Neuronal stem cell (in vitro differentiated cells): ENCODE measurements at regions not wholly inside any gene's neighbourhood (a gene's known extent, or its start where the extent isn't known, plus 50 kb on each side); places are given as distances from the start of the nearest gene placed in this dataset.

Source experiments
- DNase-seq: peaks from one replicate; pipeline ENCODE4 v3.0.0-alpha.2; 2013; ENCODE audit warnings: low spot score
- H2AFZ ChIP-seq: one replicate; pipeline ENCODE4 v1.6.1; 2013; ENCODE audit warnings: mild to moderate bottlenecking, low read length, inconsistent platforms
- H2AK5ac ChIP-seq: 2 replicates; pipeline ENCODE4 v1.6.1; 2013; ENCODE audit warnings: low read depth, mild to moderate bottlenecking, inconsistent platforms, low read length, moderate library complexity, mixed read lengths
- H2BK120ac ChIP-seq: 2 replicates; pipeline ENCODE4 v1.6.1; 2013; ENCODE audit warnings: low read depth, mild to moderate bottlenecking, inconsistent platforms, low read length, moderate library complexity, mixed read lengths
- H2BK12ac ChIP-seq: one replicate; pipeline ENCODE4 v1.6.1; 2013; ENCODE audit warnings: low read length, inconsistent platforms
- H2BK15ac ChIP-seq: 2 replicates; pipeline ENCODE4 v1.6.1; 2013; ENCODE audit warnings: mild to moderate bottlenecking, low read length, inconsistent platforms, mixed read lengths
- H2BK5ac ChIP-seq: one replicate; pipeline ENCODE4 v1.6.1; 2013; ENCODE audit warnings: inconsistent platforms, mild to moderate bottlenecking, low read length, moderate library complexity
- H3K14ac ChIP-seq: one replicate; pipeline ENCODE4 v1.6.1; 2013; ENCODE audit warnings: low read length, inconsistent platforms
- H3K18ac ChIP-seq: 2 replicates; pipeline ENCODE4 v1.6.1; 2013; ENCODE audit warnings: low read length, inconsistent platforms
- H3K23ac ChIP-seq: 2 replicates; pipeline ENCODE4 v1.6.1; 2013; ENCODE audit warnings: low read depth, mild to moderate bottlenecking, mixed read lengths, low read length, inconsistent platforms; ENCODE audit not compliant: poor library complexity
- H3K27ac ChIP-seq: replicated peaks from 3 replicates; pipeline ENCODE4 v1.5.1; 2013; ENCODE audit warnings: low read length, inconsistent platforms
- H3K27me3 ChIP-seq, 3 experiments: 2 replicates each; pipeline ENCODE4 v1.6.1; 2013; ENCODE audit warnings: low read length in 3 of 3, mild to moderate bottlenecking in 2 of 3, inconsistent platforms in 1 of 3, low read depth in 1 of 3, mixed read lengths in 1 of 3, moderate library complexity in 1 of 3; ENCODE audit not compliant: control insufficient read depth in 3 of 3, insufficient read depth in 3 of 3
- H3K36me3 ChIP-seq, 2 donors: replicated peaks in 1 of 2; 2 replicates each; pipeline ENCODE4 v1.6.1; 2013; ENCODE audit warnings: low read length in 2 of 2; ENCODE audit not compliant: control insufficient read depth in 2 of 2, insufficient read depth in 2 of 2
- H3K4ac ChIP-seq: 2 replicates; pipeline ENCODE4 v1.6.1; 2013; ENCODE audit warnings: inconsistent platforms, mild to moderate bottlenecking, low read length, moderate library complexity
- H3K4me1 ChIP-seq, 2 donors: 1 replicate in 1 of 2; 2 replicates in 1 of 2; pipeline ENCODE4 v1.6.1; 2013; ENCODE audit warnings: low read length in 2 of 2, low read depth in 1 of 2; ENCODE audit not compliant: control insufficient read depth in 2 of 2, insufficient read depth in 1 of 2
- H3K4me2 ChIP-seq: one replicate; pipeline ENCODE4 v1.6.1; 2013; ENCODE audit warnings: mild to moderate bottlenecking, low read length, inconsistent platforms; ENCODE audit not compliant: insufficient read depth, poor library complexity, severe bottlenecking
- H3K4me3 ChIP-seq, 2 donors: 2 replicates each; pipeline ENCODE4 v1.5.1; 2013; ENCODE audit warnings: low read length in 2 of 2, mild to moderate bottlenecking in 2 of 2, inconsistent platforms in 1 of 2, moderate library complexity in 1 of 2
- H3K79me1 ChIP-seq: one replicate; pipeline ENCODE4 v1.6.1; 2013; ENCODE audit warnings: low read depth, mild to moderate bottlenecking, inconsistent platforms, low read length, moderate library complexity
- H3K9ac ChIP-seq: one replicate; pipeline ENCODE4 v1.6.1; 2013; ENCODE audit warnings: mild to moderate bottlenecking, low read depth, low read length, inconsistent platforms; ENCODE audit not compliant: poor library complexity
- H3K9me3 ChIP-seq, 2 donors: replicated peaks in 1 of 2; 2 replicates each; pipeline versions ENCODE3 to v1.6.1; 2013; ENCODE audit warnings: low read length in 2 of 2, mild to moderate bottlenecking in 2 of 2, inconsistent platforms in 1 of 2, low read depth in 1 of 2, mixed read lengths in 1 of 2, moderate library complexity in 1 of 2; ENCODE audit not compliant: control insufficient read depth in 2 of 2, insufficient read depth in 1 of 2
- H4K8ac ChIP-seq: one replicate; pipeline ENCODE4 v1.6.1; 2013; ENCODE audit warnings: low read depth, mild to moderate bottlenecking, inconsistent platforms, low read length, moderate library complexity
- H4K91ac ChIP-seq: one replicate; pipeline ENCODE4 v1.6.1; 2013; ENCODE audit warnings: low read length, low read depth, mild to moderate bottlenecking, inconsistent platforms; ENCODE audit not compliant: poor library complexity
- WGBS, 2 donors: extraction: QIAGEN DNeasy Blood & Tissue Kit; methylation state at CpG; one replicate each; pipeline ENCODE4 v1.1.7; 2013; ENCODE audit warnings: missing lambda C conversion rate in 2 of 2, mixed read lengths in 1 of 2; ENCODE audit not compliant: insufficient read length in 2 of 2, insufficient replicate concordance in 1 of 2; ENCODE audit errors: extremely low coverage in 2 of 2; 5-methylcytosine and 5-hydroxymethylcytosine counted together

- no peak for DNase-seq
- Histone ChIP-seq H3K79me1 (no peaks in the 10 kb centered on the region), H2BK12ac (no peak overlapping the region), H3K4me2 (no peak overlapping the region), H2AK5ac (no peak overlapping the region), H3K18ac (no peak overlapping the region), H2AFZ (no peak overlapping the region), H3K9ac (no peak overlapping the region), H2BK5ac (no peak overlapping the region), H3K23ac (no peak overlapping the region), H3K27me3 (no peaks in the 10 kb centered on the region), H2BK15ac (no peak overlapping the region), H3K4me1 (no peaks in the 10 kb centered on the region), H3K27ac (no peak overlapping the region), H3K4me3 (no peak overlapping the region), H4K91ac (no peak overlapping the region), H3K9me3 (no peaks in the 10 kb centered on the region), H2BK120ac (no peak overlapping the region), H3K14ac (no peak overlapping the region), H3K4ac (no peak overlapping the region), H3K36me3 (no peaks in the 10 kb centered on the region), H4K8ac (no peak overlapping the region)
- no CpG with 5 or more reads among the region's 4 CpGs for WGBS, 2 donors
These were observed 58.1 kb upstream of the HOPX start for GRCh38 chr4:56739066-56739777.

DNA sequence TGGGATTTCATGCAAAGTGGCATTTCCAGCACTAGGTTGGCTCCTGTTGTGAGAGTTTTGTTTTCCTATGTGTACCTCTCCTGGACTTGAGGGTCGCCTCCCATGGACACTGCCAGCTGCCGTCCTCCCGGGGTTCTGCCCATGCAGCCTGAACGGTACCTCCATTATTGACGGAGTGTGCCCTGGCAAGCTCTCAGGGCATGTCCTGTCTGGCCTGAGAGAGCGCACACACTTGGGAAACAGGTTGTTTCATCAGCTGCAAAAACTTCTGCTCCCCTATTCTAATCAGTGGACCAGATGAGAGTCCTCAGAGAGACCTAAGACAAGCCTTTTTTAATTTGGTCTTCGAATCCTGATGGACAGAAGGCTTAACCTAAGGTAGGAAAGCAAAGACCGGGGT, 56.6 kb upstream of the HOPX start:
- Histone ChIP-seq H2AK5ac (no peak overlapping the region), H3K9me3 (no peaks in the 10 kb centered on the region), H2BK15ac (no peak overlapping the region), H3K27me3 (no peaks in the 10 kb centered on the region), H3K4ac (no peak overlapping the region), H2BK12ac (no peak overlapping the region), H3K4me2 (no peak overlapping the region), H3K18ac (no peak overlapping the region), H3K9ac (no peak overlapping the region), H3K23ac (no peak overlapping the region), H2BK5ac (no peak overlapping the region), H3K36me3 (no peaks in the 10 kb centered on the region), H2AFZ (no peak overlapping the region), H3K4me3 (no peak overlapping the region), H3K79me1 (no peaks in the 10 kb centered on the region), H2BK120ac (no peak overlapping the region), H3K14ac (no peak overlapping the region), H4K91ac (no peak overlapping the region), H3K4me1 (no peaks in the 10 kb centered on the region), H4K8ac (no peak overlapping the region), H3K27ac (no peak overlapping the region)
- WGBS, 2 donors = no CpG with 5 or more reads among the region's 8 CpGs
- no peak for DNase-seq

DNA sequence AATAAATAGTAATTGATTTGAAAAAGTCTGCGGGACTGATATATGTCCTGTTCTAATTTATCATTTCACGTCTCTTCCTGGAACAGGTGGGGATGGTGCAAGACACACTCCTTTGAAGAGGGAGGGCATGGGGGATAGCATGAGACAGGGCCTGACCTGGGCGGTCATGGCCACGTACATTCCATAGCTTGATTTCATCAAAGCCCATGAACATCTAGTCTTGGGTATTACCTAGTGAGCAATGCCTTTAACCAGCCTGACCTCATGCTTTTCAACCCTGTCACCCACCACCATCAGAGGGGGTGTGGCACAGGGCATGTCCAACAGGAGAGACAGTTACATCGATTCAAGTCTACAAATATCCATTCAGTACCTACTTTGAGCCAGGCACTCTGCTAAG, 52.3 kb upstream of the HOPX start:
- no CpG with 5 or more reads among the region's 5 CpGs for WGBS, 2 donors
- Histone ChIP-seq H3K79me1 (no peaks in the 10 kb centered on the region), H4K91ac (no peak overlapping the region), H2BK5ac (no peak overlapping the region), H2BK12ac (no peak overlapping the region), H3K14ac (no peak overlapping the region), H3K27me3 (no peaks in the 10 kb centered on the region), H3K4me2 (no peak overlapping the region), H3K4ac (no peak overlapping the region), H3K9ac (no peak overlapping the region), H2BK15ac (no peak overlapping the region), H2AFZ (no peak overlapping the region), H3K36me3 (no peaks in the 10 kb centered on the region), H3K23ac (no peak overlapping the region), H3K27ac (no peak overlapping the region), H3K9me3 (no peaks in the 10 kb centered on the region), H3K4me1 (no peaks in the 10 kb centered on the region), H2AK5ac (no peak overlapping the region), H2BK120ac (no peak overlapping the region), H4K8ac (no peak overlapping the region), H3K18ac (no peak overlapping the region), H3K4me3 (no peak overlapping the region)
- DNase-seq = no peak

DNA sequence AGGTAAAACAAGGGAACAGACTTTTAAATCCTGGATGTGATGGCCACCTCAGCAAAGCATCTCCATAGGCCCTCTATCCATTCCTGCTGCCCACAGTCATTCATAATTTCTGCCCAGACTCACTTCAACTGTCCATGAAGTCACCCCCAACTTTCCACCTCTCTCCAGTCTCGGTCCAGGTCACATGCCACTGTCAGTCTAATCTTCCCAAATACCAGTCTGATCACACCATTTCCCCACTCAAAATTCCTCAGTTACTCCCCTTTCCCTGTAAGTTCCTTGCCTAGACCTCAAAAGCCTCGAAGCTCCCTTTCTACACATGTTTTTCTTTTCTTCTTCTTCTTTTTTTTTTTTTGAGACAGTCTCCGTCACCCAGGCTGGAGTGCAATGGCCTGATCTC, 51.2 kb upstream of the HOPX start:
- Histone ChIP-seq H3K36me3 (no peaks in the 10 kb centered on the region), H3K27me3 (no peaks in the 10 kb centered on the region), H3K18ac (no peak overlapping the region), H3K79me1 (no peaks in the 10 kb centered on the region), H3K9ac (no peak overlapping the region), H3K14ac (no peak overlapping the region), H3K4me2 (no peak overlapping the region), H2BK120ac (no peak overlapping the region), H2BK15ac (no peak overlapping the region), H3K4ac (no peak overlapping the region), H2AFZ (no peak overlapping the region), H3K4me3 (no peak overlapping the region), H2AK5ac (no peak overlapping the region), H2BK5ac (no peak overlapping the region), H3K27ac (no peak overlapping the region), H2BK12ac (no peak overlapping the region), H3K9me3 (no peaks in the 10 kb centered on the region), H3K4me1 (no peaks in the 10 kb centered on the region), H4K8ac (no peak overlapping the region), H3K23ac (no peak overlapping the region), H4K91ac (no peak overlapping the region)
- DNase-seq = no peak
- WGBS, 2 donors = no CpG with 5 or more reads among the region's 3 CpGs
